ENCODE measurements at regions not wholly inside any gene's neighbourhood (a gene's known extent, or its start where the extent isn't known, plus 50 kb on each side); places are given as distances from the start of the nearest gene placed in this dataset.

DNA sequence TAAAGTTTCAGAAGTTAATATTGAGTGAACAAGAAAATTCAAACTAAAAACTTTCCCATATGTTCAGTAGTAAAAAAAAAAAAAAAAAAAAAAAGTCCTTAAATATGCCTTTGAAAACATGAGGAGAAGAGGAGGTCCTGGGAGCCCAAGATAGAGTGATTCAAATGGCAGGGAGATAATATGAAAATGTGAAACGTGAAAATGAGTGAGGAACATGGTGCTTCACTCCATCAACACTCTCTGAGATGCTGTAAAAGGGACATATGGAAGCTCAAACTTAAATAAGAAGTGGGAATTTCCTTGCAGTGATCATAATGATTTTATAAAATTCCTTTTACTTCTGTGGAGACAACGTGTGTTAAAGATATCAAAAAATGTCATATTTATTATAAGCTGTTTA is 423.9 kb downstream of the PABPC4L start:
- Histone ChIP-seq H3K4me2 (no peak overlapping the region), H4K20me1 (no peaks in the 10 kb centered on the region), H3K9ac (no peak overlapping the region), H3K4me3 (no peak overlapping the region), H3K27me3 (no peaks in the 10 kb centered on the region), H3K36me3 (no peaks in the 10 kb centered on the region), H3K4me1 (no peaks in the 10 kb centered on the region), H3K9me3 (no peaks in the 10 kb centered on the region), H3K27ac (no peak overlapping the region)
- no peak for TF ChIP-seq Cebpa-rat (IDR thresholded peaks at IDR 0.05)

DNA sequence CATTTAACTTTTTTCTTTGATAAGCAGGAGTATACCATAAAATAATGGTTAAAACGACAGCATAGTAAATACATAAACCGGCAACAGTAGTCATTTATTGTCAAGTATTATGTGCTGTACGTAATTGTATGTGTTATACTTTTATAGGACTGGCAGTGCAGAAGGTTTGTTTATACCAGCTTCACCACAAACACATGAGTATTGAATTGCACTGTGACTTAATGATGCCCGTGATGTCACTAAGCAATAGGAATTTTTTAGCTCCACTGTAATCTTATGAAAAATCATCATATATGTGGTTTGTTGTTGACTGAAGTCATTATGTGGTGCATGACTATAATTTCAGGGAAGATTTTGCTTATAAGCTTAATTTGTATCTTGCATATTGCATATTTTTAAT is 424.6 kb downstream of the PABPC4L start:
- Histone ChIP-seq H3K36me3 (no peaks in the 10 kb centered on the region), H4K20me1 (no peaks in the 10 kb centered on the region), H3K9ac (no peak overlapping the region), H3K4me3 (no peak overlapping the region), H3K27ac (no peak overlapping the region), H3K4me2 (no peak overlapping the region), H3K4me1 (no peaks in the 10 kb centered on the region), H3K27me3 (no peaks in the 10 kb centered on the region), H3K9me3 (peaks cover 7% of the 10 kb centered on the region)
- no peak for TF ChIP-seq Cebpa-rat (IDR thresholded peaks at IDR 0.05)

DNA sequence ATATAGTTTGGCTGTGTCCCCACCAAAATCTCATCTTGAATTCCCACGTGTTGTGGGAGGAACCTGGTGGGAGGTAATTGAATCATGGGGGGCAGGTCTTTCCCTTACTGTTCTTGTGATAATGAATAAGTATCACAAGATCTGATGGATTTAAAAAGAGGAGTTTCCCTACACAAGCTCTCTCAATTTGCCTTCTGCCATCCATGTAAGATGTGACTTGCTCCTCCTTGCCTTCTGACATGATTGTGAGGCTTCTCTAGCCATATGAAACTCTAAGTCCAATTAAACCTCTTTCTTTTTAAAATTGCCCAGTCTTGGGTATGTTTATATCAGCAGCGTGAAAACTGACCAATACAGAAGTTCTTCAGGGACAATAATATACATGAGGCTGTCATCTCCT is 425.1 kb downstream of the PABPC4L start:
- TF ChIP-seq Cebpa-rat (IDR thresholded peaks at IDR 0.05) = no peak
- no peak overlapping the region for H3K4me2 ChIP-seq
- H3K4me3 ChIP-seq = no peak overlapping the region
- no peaks in the 10 kb centered on the region for H4K20me1 ChIP-seq
- no peaks in the 10 kb centered on the region for H3K4me1 ChIP-seq
- H3K9ac ChIP-seq = no peak overlapping the region
- no peak overlapping the region for H3K27ac ChIP-seq
- no peaks in the 10 kb centered on the region for H3K27me3 ChIP-seq
- H3K36me3 ChIP-seq = no peaks in the 10 kb centered on the region
- peaks cover 11% of the 10 kb centered on the region for H3K9me3 ChIP-seq

DNA sequence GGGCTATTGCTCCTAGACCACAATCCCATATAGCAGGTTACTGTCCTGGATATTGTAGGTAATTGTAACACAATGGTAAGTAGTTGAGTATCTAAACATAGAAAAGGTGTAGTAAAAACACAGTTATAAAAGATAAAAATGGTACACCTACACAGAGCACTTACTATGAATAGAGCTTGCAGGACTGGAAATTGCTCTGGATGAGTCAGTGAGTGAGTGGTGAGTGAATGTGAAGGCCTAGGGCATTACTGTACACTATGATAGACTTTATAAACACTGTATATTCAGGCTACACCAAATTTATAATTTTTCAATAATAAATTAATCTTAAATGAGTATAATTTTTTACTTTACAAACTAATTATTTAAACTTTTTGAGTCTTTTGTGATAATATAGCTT is 425.7 kb downstream of the PABPC4L start:
- Histone ChIP-seq H3K4me2 (no peak overlapping the region), H3K9me3 (peaks cover 17% of the 10 kb centered on the region)

DNA sequence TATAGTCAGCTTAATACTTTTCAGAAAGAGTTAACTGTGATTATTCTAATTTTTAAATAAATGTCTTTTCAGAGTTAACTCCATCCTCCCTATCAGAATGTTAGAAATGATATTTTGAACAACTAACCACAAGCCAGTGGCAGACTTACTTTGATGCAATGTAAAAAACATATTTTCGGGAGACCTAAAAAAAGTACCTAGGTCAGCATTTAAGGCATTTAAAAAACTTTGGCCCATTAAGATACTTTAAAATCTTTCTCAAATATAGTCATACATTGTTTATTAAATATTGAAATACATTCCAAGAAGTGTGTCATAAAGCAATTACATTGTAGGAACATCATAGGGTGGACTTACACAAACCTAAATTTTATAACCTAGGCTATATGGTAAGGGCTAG is 426.1 kb downstream of the PABPC4L start:
- no peak for TF ChIP-seq Cebpa-rat (IDR thresholded peaks at IDR 0.05)
- Histone ChIP-seq H3K9ac (no peak overlapping the region), H3K4me1 (no peaks in the 10 kb centered on the region), H3K9me3 (peaks cover 21% of the 10 kb centered on the region), H3K27ac (no peak overlapping the region), H3K4me2 (no peak overlapping the region), H3K4me3 (no peak overlapping the region), H3K36me3 (no peaks in the 10 kb centered on the region), H3K27me3 (no peaks in the 10 kb centered on the region), H4K20me1 (no peaks in the 10 kb centered on the region)

More for the DNA sequence above, 425.7 kb downstream of the PABPC4L start:
- H3K4me1 ChIP-seq = no peaks in the 10 kb centered on the region
- H3K27me3 ChIP-seq = no peaks in the 10 kb centered on the region
- TF ChIP-seq Cebpa-rat (IDR thresholded peaks at IDR 0.05) = no peak
- no peak overlapping the region for H3K9ac ChIP-seq
- H3K27ac ChIP-seq = no peak overlapping the region
- no peak overlapping the region for H3K4me3 ChIP-seq
- H3K36me3 ChIP-seq = no peaks in the 10 kb centered on the region
- H4K20me1 ChIP-seq = no peaks in the 10 kb centered on the region

DNA sequence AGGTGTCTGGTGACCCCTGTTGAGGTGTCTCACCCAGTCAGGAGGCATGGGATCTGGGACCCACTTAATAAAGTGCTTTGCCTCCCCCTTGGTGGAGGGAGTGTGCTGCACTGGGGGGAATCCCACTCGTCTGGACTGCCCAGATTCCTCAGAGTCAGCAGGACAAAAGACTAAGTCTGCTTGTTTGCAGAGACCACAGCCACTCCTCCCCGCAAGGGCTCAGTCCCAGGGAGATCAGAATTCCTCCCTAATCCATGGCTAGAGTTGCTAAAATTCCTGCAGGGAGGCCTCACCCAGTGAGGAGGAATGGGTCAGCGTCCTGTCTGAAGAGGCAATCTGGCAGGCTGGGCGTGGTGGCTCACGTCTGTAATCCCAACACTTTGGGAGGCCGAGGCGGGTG is 442.2 kb downstream of the PABPC4L start:
- Histone ChIP-seq H3K27ac (no peak overlapping the region), H3K4me2 (no peak overlapping the region), H3K9ac (no peak overlapping the region), H3K36me3 (no peaks in the 10 kb centered on the region), H3K27me3 (no peaks in the 10 kb centered on the region), H3K4me1 (no peaks in the 10 kb centered on the region), H3K9me3 (no peaks in the 10 kb centered on the region), H3K4me3 (no peak overlapping the region), H4K20me1 (no peaks in the 10 kb centered on the region)
- no peak for TF ChIP-seq Cebpa-rat (IDR thresholded peaks at IDR 0.05)

DNA sequence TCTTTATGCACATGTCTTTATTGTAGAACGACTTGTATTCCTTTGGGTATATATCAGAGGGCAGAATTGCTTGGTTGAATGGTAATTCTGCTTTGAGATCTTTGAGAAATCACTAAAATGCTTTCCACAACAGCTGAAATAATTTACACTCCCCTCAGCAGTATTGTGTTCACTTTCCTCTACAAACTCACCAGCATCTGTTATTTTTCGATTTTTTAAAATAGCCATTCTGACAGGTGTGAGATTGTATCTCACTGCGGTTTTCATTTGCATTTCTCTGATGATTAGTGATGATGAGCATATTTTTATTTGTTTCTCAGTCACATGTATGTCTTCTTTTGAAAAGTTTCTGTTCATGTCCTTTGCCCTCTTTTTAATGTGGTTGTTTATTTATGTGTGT is 459.8 kb downstream of the PABPC4L start:
- Histone ChIP-seq H3K27ac (no peak overlapping the region), H3K4me2 (no peak overlapping the region), H3K9me3 (no peaks in the 10 kb centered on the region), H4K20me1 (no peaks in the 10 kb centered on the region), H3K4me3 (no peak overlapping the region), H3K4me1 (no peaks in the 10 kb centered on the region), H3K27me3 (no peaks in the 10 kb centered on the region), H3K36me3 (no peaks in the 10 kb centered on the region), H3K9ac (no peak overlapping the region)
- TF ChIP-seq Cebpa-rat (IDR thresholded peaks at IDR 0.05) = no peak

DNA sequence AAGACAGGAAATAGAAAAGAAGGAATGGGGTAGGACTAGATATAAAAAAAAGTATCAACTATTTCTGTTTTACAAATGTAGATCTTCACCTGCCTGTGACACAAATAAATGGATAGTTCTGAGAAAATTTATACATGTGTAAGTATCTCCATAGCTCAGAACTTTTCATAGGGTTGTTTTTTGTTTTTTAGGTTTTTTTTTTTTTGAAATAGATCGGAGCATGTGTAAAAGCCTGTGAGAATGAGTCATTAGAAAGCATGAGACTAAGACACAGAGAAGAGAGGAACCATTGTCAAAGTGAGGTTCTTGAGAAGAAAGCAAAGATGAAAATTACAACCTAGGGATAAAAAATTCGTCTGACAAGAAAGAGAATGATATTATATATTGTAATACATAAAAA is 481.6 kb downstream of the PABPC4L start:
- H3K36me3 ChIP-seq = no peaks in the 10 kb centered on the region
- no peak for TF ChIP-seq Cebpa-rat (IDR thresholded peaks at IDR 0.05)

DNA sequence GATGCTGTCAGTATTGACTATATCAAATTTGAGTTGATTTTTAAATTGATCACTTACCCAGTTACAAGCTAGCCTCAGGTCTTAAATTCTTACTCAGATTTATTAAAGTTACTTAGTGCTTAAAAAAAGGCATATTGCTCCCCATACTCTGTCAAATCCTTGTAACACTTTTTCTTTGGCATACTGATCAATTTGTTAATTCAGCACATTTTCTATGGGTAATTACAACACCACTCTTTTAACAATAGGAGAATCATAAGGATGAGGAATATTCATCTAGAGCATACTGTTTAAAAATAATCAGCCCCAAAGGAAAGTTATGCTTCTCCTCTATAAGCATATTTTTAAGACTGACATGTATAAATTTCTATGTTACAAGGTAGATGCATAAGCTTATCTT is 482.5 kb downstream of the PABPC4L start:
- Histone ChIP-seq H4K20me1 (no peaks in the 10 kb centered on the region), H3K27ac (no peak overlapping the region), H3K4me2 (no peak overlapping the region), H3K4me3 (no peak overlapping the region), H3K4me1 (no peaks in the 10 kb centered on the region), H3K27me3 (no peaks in the 10 kb centered on the region), H3K9me3 (no peaks in the 10 kb centered on the region), H3K9ac (no peak overlapping the region), H3K36me3 (no peaks in the 10 kb centered on the region)
- no peak for TF ChIP-seq Cebpa-rat (IDR thresholded peaks at IDR 0.05)

More for the DNA sequence above, 481.6 kb downstream of the PABPC4L start:
- no peak overlapping the region for H3K4me2 ChIP-seq
- H3K4me3 ChIP-seq = no peak overlapping the region
- no peaks in the 10 kb centered on the region for H4K20me1 ChIP-seq
- H3K4me1 ChIP-seq = no peaks in the 10 kb centered on the region
- no peaks in the 10 kb centered on the region for H3K27me3 ChIP-seq
- no peaks in the 10 kb centered on the region for H3K9me3 ChIP-seq
- no peak overlapping the region for H3K9ac ChIP-seq
- H3K27ac ChIP-seq = no peak overlapping the region

DNA sequence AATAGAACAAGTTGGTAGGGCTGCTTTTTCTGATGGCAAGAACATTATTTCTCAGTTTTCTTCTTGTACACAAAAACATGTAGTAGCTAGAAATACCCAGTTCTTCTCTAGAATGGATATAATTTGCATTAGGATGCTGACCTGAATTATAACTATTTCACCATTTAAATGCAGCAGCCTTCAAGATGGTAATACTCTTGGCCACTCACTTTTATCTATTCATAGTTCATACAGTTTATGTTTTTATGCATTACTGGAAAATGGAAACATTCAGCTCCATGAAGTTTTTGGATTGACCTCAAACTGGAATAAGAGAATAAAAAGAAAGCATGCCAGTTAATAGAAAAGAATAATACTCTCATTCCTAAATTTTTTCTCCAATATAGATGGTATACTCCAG is 487.4 kb downstream of the PABPC4L start:
- H3K4me3 ChIP-seq = no peak overlapping the region
- H3K27me3 ChIP-seq = no peaks in the 10 kb centered on the region
- no peak for TF ChIP-seq Cebpa-rat (IDR thresholded peaks at IDR 0.05)
- no peaks in the 10 kb centered on the region for H3K36me3 ChIP-seq
- H3K4me1 ChIP-seq = no peaks in the 10 kb centered on the region
- H3K27ac ChIP-seq = no peak overlapping the region
- no peak overlapping the region for H3K9ac ChIP-seq
- H4K20me1 ChIP-seq = no peaks in the 10 kb centered on the region
- H3K9me3 ChIP-seq = no peaks in the 10 kb centered on the region
- no peak overlapping the region for H3K4me2 ChIP-seq

DNA sequence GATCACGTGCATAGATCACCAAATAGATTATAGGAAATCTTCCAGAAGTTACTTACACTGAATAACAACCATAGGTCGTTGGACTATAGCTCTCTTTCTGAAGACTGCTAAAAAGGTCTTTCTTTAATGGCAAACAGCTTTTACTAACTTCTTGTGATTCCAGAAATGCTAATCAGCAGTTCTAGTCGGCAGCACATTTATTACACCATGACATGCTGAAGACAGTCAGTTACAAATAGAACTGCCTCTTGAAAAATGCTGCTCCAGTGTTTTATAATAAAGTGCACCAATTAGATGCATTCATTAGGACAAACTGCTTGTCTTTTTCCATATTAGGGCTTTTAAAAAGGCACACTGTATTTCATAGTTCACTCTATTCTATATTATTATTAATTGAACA is 488.2 kb downstream of the PABPC4L start:
- no peaks in the 10 kb centered on the region for H3K9me3 ChIP-seq
- H3K4me3 ChIP-seq = no peak overlapping the region
- H3K27ac ChIP-seq = no peak overlapping the region
- H3K9ac ChIP-seq = no peak overlapping the region
- no peaks in the 10 kb centered on the region for H3K36me3 ChIP-seq
- no peaks in the 10 kb centered on the region for H3K27me3 ChIP-seq
- H3K4me1 ChIP-seq = no peaks in the 10 kb centered on the region
- H4K20me1 ChIP-seq = no peaks in the 10 kb centered on the region
- TF ChIP-seq Cebpa-rat (IDR thresholded peaks at IDR 0.05) = no peak
- no peak overlapping the region for H3K4me2 ChIP-seq

Data from BLaER1 (cell line).